Transverse colon (tissue), 4 donors: ENCODE measurements at regions not wholly inside any gene's neighbourhood (a gene's known extent, or its start where the extent isn't known, plus 50 kb on each side); places are given as distances from the start of the nearest gene placed in this dataset.

Experiments used
- DNase-seq: peaks from one replicate; pipeline ENCODE4 v3.0.0-alpha.2; 2019
- H3K27ac ChIP-seq, 4 donors: fragments of 200-600 bp; sonication (generic); 2 replicates each; pipeline ENCODE4 v1.5.1; 2016 to 2018; ENCODE audit warnings: inconsistent platforms in 4 of 4
- H3K27me3 ChIP-seq: fragments of 200-600 bp; sonication (generic); 2 replicates; pipeline ENCODE4 v1.5.1; 2017; ENCODE audit warnings: inconsistent platforms
- H3K36me3 ChIP-seq, 4 donors: fragments of 200-600 bp; sonication (generic); 2 replicates each; pipeline ENCODE4 v1.5.1; 2017 to 2019; ENCODE audit warnings: inconsistent platforms in 4 of 4
- H3K4me1 ChIP-seq, 4 donors: fragments of 200-600 bp; sonication (generic); 2 replicates each; pipeline ENCODE4 v1.5.1; 2017 to 2020; ENCODE audit warnings: inconsistent platforms in 4 of 4
- H3K4me3 ChIP-seq, 4 donors: fragments of 200-600 bp; sonication (generic); 1 replicate in 1 of 4; 2 replicates in 3 of 4; pipeline versions ENCODE4 v1.5.1 to v1.6.1; 2017 to 2019; ENCODE audit warnings: inconsistent platforms in 4 of 4
- H3K9me3 ChIP-seq, 2 donors: fragments of 200-600 bp; sonication (generic); 2 replicates each; pipeline ENCODE4 v1.5.1; 2017 to 2019; ENCODE audit warnings: inconsistent platforms in 2 of 2
- EP300 ChIP-seq: sonication (generic); formaldehyde crosslinking; IDR thresholded peaks from one replicate; pipeline ENCODE4 v1.6.1; 2017; ENCODE audit warnings: antibody characterized with exemption, low read depth
- POLR2A ChIP-seq: fragments of 450-650 bp; IDR thresholded peaks from one replicate; pipeline ENCODE4 v1.6.1; 2016; ENCODE audit warnings: antibody characterized with exemption, mild to moderate bottlenecking, moderate library complexity
- POLR2AphosphoS5 ChIP-seq, 3 donors: sonication (generic); formaldehyde crosslinking; IDR thresholded peaks; one replicate each; pipeline ENCODE4 v1.6.1; 2016; ENCODE audit warnings: antibody characterized with exemption in 3 of 3
- WGBS, 2 donors: methylation state at CpG; one replicate each; pipeline ENCODE4 v1.1.5; 2018; ENCODE audit warnings: low coverage in 1 of 2; 5-methylcytosine and 5-hydroxymethylcytosine counted together
- in situ Hi-C, 4 donors: fragments of 200-750 bp; cut with MboI; loops; one replicate each; pipeline versions ENCODE4 v1.15.0 to v1.15.1; 2017; ENCODE audit warnings: low sequenced_read_pairs in 3 of 4, low pct_ligation_motif_present in 1 of 4, low pct_unique_long_range_greater_than_20kb in 1 of 4
- intact Hi-C: fragments of 100-400 bp; cut with DNase I; formaldehyde crosslinking; loops from one replicate; pipeline ENCODE4 v1.15.1; 2023; ENCODE audit warnings: low total_unique reads
- TF ChIP-seq, protein P1 (sequence below), 5 experiments: fragments of 200-600 bp in 3 of 5; fragments of 450-650 bp in 2 of 5; sonication (generic) in 3 of 5; IDR thresholded peaks; 1 replicate in 2 of 5; 2 replicates in 3 of 5; pipeline ENCODE4 v1.5.1; 2016 to 2017; ENCODE audit warnings: antibody characterized with exemption in 5 of 5, inconsistent platforms in 3 of 5, mild to moderate bottlenecking in 2 of 5, moderate library complexity in 1 of 5

DNA sequence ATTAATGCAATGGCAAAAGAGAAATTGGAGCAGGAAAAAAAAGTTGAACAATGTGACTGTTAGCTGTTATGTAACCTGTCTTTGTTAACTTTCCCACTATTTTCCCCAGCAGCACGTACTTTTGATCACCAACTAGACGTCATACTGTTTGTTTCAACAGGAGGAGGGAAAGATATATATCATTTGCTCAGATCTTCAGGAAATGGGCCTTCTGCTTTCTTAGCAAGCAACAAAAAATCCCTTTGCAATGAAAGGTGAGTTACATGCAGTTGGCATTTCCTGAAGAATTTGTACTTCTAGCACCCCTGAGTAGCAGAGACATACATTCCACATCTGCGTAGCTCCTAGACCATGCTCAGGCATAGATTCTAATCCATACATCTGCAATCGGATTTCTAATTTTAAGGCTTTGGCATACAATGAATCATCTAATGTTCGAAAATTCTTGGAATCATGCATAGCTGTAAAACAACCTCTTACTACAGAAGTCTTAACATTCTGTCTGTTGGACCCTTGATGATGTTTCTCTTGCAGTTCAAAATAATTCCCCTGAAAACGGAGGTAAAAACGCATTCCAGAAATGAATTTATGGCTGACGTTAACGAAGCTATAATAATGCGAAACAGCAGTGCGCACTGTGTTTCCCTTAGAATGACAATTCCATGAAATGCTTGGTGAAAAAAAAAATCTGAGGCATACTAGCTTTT, 286.9 kb upstream of the MGMT start:
- intact Hi-C loops (no loop called here), in situ Hi-C loops (no loop called here)
- no peak overlapping the region for H3K4me3 ChIP-seq
- no peaks in the 10 kb centered on the region for H3K9me3 ChIP-seq
- H3K27me3 ChIP-seq, result no peaks in the 10 kb centered on the region
- no peak overlapping the region for H3K27ac ChIP-seq
- 75 to 79% methylated on average over 11 of the region's 11 CpGs for WGBS, 2 donors
- H3K36me3 ChIP-seq, result no peaks in the 10 kb centered on the region
- H3K4me1 ChIP-seq, result no peaks in the 10 kb centered on the region
- TF ChIP-seq POLR2AphosphoS5 (IDR thresholded peaks at IDR 0.05) (no peak), EP300 (no peak), POLR2A (no peak)
- TF ChIP-seq, protein P1, sequence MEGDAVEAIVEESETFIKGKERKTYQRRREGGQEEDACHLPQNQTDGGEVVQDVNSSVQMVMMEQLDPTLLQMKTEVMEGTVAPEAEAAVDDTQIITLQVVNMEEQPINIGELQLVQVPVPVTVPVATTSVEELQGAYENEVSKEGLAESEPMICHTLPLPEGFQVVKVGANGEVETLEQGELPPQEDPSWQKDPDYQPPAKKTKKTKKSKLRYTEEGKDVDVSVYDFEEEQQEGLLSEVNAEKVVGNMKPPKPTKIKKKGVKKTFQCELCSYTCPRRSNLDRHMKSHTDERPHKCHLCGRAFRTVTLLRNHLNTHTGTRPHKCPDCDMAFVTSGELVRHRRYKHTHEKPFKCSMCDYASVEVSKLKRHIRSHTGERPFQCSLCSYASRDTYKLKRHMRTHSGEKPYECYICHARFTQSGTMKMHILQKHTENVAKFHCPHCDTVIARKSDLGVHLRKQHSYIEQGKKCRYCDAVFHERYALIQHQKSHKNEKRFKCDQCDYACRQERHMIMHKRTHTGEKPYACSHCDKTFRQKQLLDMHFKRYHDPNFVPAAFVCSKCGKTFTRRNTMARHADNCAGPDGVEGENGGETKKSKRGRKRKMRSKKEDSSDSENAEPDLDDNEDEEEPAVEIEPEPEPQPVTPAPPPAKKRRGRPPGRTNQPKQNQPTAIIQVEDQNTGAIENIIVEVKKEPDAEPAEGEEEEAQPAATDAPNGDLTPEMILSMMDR (IDR thresholded peaks at IDR 0.05), result no peak
- no peak for DNase-seq

DNA sequence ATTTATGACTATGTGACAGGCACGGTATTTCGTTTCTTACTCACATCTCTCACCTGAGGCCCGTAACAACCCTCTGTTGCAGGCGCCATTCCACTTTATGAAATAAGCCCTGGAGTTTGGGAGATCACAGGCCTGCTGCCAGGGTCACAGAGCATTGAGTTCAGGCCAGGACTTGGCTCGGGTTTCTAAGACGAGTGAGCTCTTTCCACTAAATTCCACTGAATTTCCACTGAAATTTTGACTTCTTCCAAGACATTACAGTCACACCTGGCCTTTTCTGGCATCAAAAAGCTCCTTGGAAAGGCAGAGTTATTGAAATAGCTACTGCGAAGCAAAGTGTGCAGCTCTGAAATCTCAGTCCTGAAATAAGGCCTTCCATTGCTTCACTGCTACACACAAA, 282.8 kb upstream of the MGMT start:
- H3K27me3 ChIP-seq, result no peaks in the 10 kb centered on the region
- no peak for DNase-seq
- in situ Hi-C loops, result no loop called here
- WGBS, 2 donors, result 82 to 100% methylated on average over 2 to 7 of the region's 7 CpGs
- no peaks in the 10 kb centered on the region for H3K36me3 ChIP-seq
- no peak overlapping the region for H3K27ac ChIP-seq
- intact Hi-C loops, result no loop called here
- peaks cover 0 to 4% of the 10 kb centered on the region in 2 donors for H3K9me3 ChIP-seq
- no peak overlapping the region for H3K4me3 ChIP-seq
- H3K4me1 ChIP-seq, result no peaks in the 10 kb centered on the region
- TF ChIP-seq EP300 (no peak), POLR2A (no peak), POLR2AphosphoS5 (IDR thresholded peaks at IDR 0.05) (no peak)
- TF ChIP-seq, protein P1 (IDR thresholded peaks at IDR 0.05), result no peak

DNA sequence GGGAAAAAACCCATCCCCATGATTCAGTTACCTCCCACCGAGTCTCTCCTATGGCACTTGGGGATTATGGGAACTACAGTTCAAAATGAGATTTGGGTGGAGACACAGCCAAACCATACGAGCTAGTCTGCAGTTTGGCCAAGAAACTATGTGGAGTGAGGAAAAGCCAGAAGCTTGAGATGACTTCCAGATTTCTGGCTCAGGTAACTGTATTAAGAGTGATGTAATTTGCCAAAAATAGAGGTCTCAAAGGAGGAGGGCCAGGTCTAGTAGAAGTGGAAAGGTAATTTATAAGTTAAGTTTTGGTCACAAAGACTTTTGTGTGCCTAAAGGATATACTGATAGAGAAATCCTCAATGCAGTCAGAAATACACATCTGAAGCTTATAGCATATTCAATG, 279.7 kb upstream of the MGMT start:
- TF ChIP-seq, protein P1 (IDR thresholded peaks at IDR 0.05), result no peak
- TF ChIP-seq EP300, result no peak
- no peak for TF ChIP-seq POLR2AphosphoS5 (IDR thresholded peaks at IDR 0.05)
- no peak for TF ChIP-seq POLR2A
- in situ Hi-C loops, result no loop called here
- no peak overlapping the region for H3K27ac ChIP-seq
- H3K4me1 ChIP-seq, result no peaks in the 10 kb centered on the region
- H3K4me3 ChIP-seq, result no peak overlapping the region
- intact Hi-C loops, result no loop called here
- no peaks in the 10 kb centered on the region for H3K27me3 ChIP-seq
- no peak for DNase-seq
- H3K36me3 ChIP-seq, result no peaks in the 10 kb centered on the region
- H3K9me3 ChIP-seq, result peaks cover 0 to 4% of the 10 kb centered on the region in 2 donors
- 53 to 62% methylated on average over 2 of the region's 2 CpGs for WGBS, 2 donors

DNA sequence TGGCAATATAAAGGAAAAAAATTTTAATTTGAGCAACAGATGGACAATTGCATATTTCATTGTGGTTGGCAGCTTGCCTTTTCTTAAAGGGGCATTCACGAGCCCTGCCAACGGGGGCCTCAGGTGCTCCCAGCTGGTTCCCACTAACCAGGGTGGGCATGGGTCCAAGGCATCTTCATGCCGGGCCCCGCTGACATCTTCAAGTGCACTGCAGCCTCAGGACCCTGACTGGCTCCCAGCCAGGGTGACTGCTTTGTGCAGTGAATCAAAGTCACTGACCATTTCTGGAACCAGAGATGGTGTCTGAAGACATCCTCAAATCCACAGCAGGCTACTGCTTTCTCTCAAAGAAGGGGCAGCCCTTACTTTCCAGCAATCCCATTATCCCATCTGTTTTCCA, 275.2 kb upstream of the MGMT start:
- intact Hi-C loops, result no loop called here
- Histone ChIP-seq H3K27me3 (no peaks in the 10 kb centered on the region), H3K4me3 (no peak overlapping the region), H3K27ac (peak overlapping the region in 1 of 4 donors; percentile 27), H3K36me3 (no peaks in the 10 kb centered on the region), H3K9me3 (peaks cover 0 to 4% of the 10 kb centered on the region in 2 donors), H3K4me1 (peaks cover 0 to 5% (median 0%) of the 10 kb centered on the region in 4 donors)
- WGBS, 2 donors, result 47% methylated on average over 4 of the region's 4 CpGs; no CpG with 5 or more reads in 1 of the 2 donors
- no peak for TF ChIP-seq POLR2AphosphoS5 (IDR thresholded peaks at IDR 0.05)
- TF ChIP-seq POLR2A, result no peak
- no peak for TF ChIP-seq EP300
- in situ Hi-C loops, result no loop called here
- no peak for DNase-seq
